ENCODE measurements at regions not wholly inside any gene's neighbourhood (a gene's known extent, or its start where the extent isn't known, plus 50 kb on each side); places are given as distances from the start of the nearest gene placed in this dataset.

- TF ChIP-seq POLR2A (IDR thresholded peaks at IDR 0.05) = no peak
- no peak for TF ChIP-seq CTCF (IDR thresholded peaks at IDR 0.05)
Measured at GRCh38 chr11:33525789-33526188, 174.8 kb downstream of the C11orf91 start.

Measured in testis (tissue), 2 donors.